HEK293T (cell line): ENCODE measurements at regions not wholly inside any gene's neighbourhood (a gene's known extent, or its start where the extent isn't known, plus 50 kb on each side); places are given as distances from the start of the nearest gene placed in this dataset.

Source experiments
- CTCF ChIA-PET: fragments of 350-600 bp; formaldehyde crosslinking; extraction: SDS; loops from one replicate; lab custom pipeline; 2021; ENCODE audit warnings: antibody characterized with exemption, inconsistent platforms; lab: Yijun Ruan, JAX
- POLR2A ChIA-PET: fragments of 350-600 bp; formaldehyde crosslinking; extraction: SDS; loops from one replicate; lab custom pipeline; 2020; ENCODE audit warnings: antibody characterized with exemption, inconsistent platforms; lab: Yijun Ruan, JAX
- DNase-seq: peaks from one replicate; pipeline ENCODE4 v3.0.0; 2012; ENCODE audit warnings: mixed read lengths; ENCODE audit errors: extremely low spot score
- ARNT ChIP-seq: fragments of 450-650 bp; IDR thresholded peaks from 2 replicates; pipeline ENCODE4 v1.6.1; 2017; ENCODE audit warnings: mild to moderate bottlenecking
- BHLHE40 ChIP-seq: fragments of 450-650 bp; IDR thresholded peaks from 2 replicates; pipeline ENCODE4 v1.6.1; 2016; ENCODE audit warnings: mild to moderate bottlenecking, moderate library complexity, borderline replicate concordance
- CTBP1 ChIP-seq: fragments of 450-650 bp; IDR thresholded peaks from 2 replicates; pipeline ENCODE4 v1.6.1; 2016; ENCODE audit warnings: borderline replicate concordance
- ELF4 ChIP-seq: fragments of 450-650 bp; IDR thresholded peaks from 2 replicates; pipeline ENCODE4 v1.6.1; 2017; ENCODE audit warnings: antibody characterized with exemption
- FOXA1 ChIP-seq: fragments of 450-650 bp; IDR thresholded peaks from 2 replicates; pipeline ENCODE4 v1.6.1; 2016; ENCODE audit warnings: mild to moderate bottlenecking
- FOXK2 ChIP-seq: fragments of 450-650 bp; IDR thresholded peaks from 2 replicates; pipeline ENCODE4 v1.6.1; 2016; ENCODE audit warnings: mild to moderate bottlenecking
- FOXM1 ChIP-seq: fragments of 450-650 bp; IDR thresholded peaks from 2 replicates; pipeline ENCODE4 v1.6.1; 2017; ENCODE audit warnings: mild to moderate bottlenecking, borderline replicate concordance
- HDGF ChIP-seq: fragments of 450-650 bp; IDR thresholded peaks from 2 replicates; pipeline ENCODE4 v1.6.1; 2017; ENCODE audit warnings: antibody characterized with exemption, borderline replicate concordance
- L3MBTL2 ChIP-seq: fragments of 450-650 bp; conservative IDR thresholded peaks from 2 replicates; pipeline ENCODE4 v1.6.1; 2016; ENCODE audit warnings: mild to moderate bottlenecking
- LEF1 ChIP-seq: fragments of 450-650 bp; IDR thresholded peaks from 2 replicates; pipeline ENCODE4 v1.6.1; 2017; ENCODE audit warnings: mild to moderate bottlenecking, borderline replicate concordance
- NFRKB ChIP-seq: fragments of 450-650 bp; IDR thresholded peaks from 2 replicates; pipeline ENCODE4 v1.6.1; 2016; ENCODE audit warnings: mild to moderate bottlenecking, moderate library complexity
- SP1 ChIP-seq: fragments of 450-650 bp; IDR thresholded peaks from 2 replicates; pipeline ENCODE4 v1.6.1; 2017
- SUZ12 ChIP-seq: fragments of 450-650 bp; IDR thresholded peaks from 2 replicates; pipeline ENCODE4 v1.6.1; 2016; ENCODE audit warnings: mild to moderate bottlenecking
- TARDBP ChIP-seq: fragments of 450-650 bp; IDR thresholded peaks from 2 replicates; pipeline ENCODE4 v1.6.1; 2016
- ZNF384 ChIP-seq: fragments of 450-650 bp; IDR thresholded peaks from 2 replicates; pipeline ENCODE4 v1.6.1; 2016
- TF ChIP-seq, protein P1 (sequence below): fragments of 450-650 bp; IDR thresholded peaks from 2 replicates; pipeline ENCODE4 v1.6.1; 2016

DNA sequence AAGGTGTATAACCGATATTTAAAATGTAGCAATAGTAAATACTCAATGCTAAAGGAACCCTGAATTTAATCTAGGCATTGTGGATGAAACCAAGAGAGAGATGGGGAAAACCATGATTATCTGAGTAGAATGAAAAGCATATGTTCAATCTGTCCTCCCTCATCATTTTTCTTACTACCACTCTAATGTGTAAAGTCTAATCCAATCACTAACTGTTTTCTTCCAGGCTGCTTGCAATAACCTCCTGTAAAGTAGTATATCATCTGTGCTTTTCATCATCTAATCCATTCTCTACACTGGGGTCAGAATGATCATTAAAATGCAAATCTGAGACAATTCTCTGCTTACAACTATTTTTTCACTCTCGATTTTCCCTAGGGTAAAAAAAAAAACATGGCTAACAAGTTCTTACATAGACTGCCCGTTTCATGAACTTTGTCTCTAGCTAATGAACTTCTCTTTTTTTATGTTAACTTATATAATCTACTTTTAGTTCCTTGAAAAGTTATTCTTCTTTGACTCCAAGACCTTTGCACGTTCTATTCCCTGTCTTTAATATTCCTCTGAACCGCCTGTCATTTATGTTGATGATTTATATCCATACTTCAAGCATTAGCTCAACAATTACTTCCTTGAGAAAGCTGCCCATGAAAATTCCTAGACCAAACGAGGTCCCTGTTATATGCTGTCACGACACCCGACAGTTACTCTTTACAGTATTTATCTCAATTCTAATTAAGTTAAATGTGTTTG, 94.7 kb upstream of the SLC8A1 start:
- ChIA-PET CTCF (no interaction called here), POLR2A (interaction anchor here (0.9 kb wide), 1 partner anchor 10 kb away, joined by 3 read pairs; no protein-coding TSS in a partner anchor)
- TF ChIP-seq HDGF, result no peak
- no peak for TF ChIP-seq FOXM1
- TF ChIP-seq, protein P1, sequence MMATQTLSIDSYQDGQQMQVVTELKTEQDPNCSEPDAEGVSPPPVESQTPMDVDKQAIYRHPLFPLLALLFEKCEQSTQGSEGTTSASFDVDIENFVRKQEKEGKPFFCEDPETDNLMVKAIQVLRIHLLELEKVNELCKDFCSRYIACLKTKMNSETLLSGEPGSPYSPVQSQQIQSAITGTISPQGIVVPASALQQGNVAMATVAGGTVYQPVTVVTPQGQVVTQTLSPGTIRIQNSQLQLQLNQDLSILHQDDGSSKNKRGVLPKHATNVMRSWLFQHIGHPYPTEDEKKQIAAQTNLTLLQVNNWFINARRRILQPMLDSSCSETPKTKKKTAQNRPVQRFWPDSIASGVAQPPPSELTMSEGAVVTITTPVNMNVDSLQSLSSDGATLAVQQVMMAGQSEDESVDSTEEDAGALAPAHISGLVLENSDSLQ, result peak; percentile 80
- no peak for TF ChIP-seq LEF1
- no peak for TF ChIP-seq SUZ12
- TF ChIP-seq L3MBTL2, result no peak
- no peak for DNase-seq

DNA sequence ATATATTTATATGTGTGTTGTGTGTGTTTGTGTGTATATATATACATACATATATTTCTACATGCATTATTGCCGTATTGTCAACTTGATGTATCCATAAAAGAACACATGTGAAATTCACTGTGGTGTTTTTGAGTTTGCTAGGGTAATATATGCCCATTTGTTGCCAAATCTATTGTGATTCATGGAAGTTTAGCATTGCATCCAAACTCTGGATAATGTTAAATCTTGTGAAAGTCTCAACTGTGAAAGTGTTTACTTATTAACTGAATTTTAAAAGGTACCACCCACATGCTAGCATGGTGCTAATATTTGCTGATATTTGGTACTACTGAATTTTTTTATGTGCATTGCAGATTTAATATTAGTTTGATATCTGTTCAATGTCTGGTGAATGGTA, 96.6 kb upstream of the SLC8A1 start:
- POLR2A ChIA-PET, result no interaction called here
- TF ChIP-seq ZNF384 (no peak), ARNT (no peak), SUZ12 (no peak), FOXM1 (no peak), L3MBTL2 (no peak), FOXK2 (no peak), BHLHE40 (no peak)
- TF ChIP-seq, protein P1, result no peak
- CTCF ChIA-PET, result no interaction called here
- no peak for DNase-seq

DNA sequence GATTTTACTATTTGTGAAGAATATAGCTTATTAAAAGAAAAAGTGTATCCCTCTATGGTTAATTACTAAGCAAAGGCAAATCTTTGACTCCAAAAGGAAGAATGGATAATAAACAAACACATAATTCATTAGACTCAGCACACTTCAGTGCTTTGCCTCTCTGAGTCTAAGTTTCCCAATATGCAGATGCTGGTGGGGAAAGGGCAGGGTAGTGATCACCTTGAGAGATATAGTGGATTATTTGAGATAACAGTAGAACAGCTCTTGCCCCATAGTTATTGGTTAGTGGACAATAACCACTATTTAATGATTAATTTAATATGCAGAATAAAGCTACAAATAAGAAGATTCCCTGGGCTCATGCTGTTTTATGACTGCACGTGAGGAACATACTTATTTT, 98.2 kb upstream of the SLC8A1 start:
- ChIA-PET POLR2A (no interaction called here), CTCF (interaction anchor here (0.6 kb wide), 1 partner anchor 115 kb away, joined by 3 read pairs; no protein-coding TSS in a partner anchor)
- DNase-seq, result no peak
- no peak for TF ChIP-seq TARDBP
- TF ChIP-seq L3MBTL2, result no peak
- no peak for TF ChIP-seq LEF1
- TF ChIP-seq CTBP1, result no peak
- TF ChIP-seq SP1, result no peak
- no peak for TF ChIP-seq HDGF
- TF ChIP-seq FOXA1, result no peak
- TF ChIP-seq FOXM1, result no peak
- TF ChIP-seq BHLHE40, result no peak
- TF ChIP-seq ZNF384, result no peak
- TF ChIP-seq NFRKB, result no peak
- no peak for TF ChIP-seq ARNT
- TF ChIP-seq, protein P1, result no peak
- TF ChIP-seq SUZ12, result no peak
- no peak for TF ChIP-seq ELF4
- TF ChIP-seq FOXK2, result no peak

DNA sequence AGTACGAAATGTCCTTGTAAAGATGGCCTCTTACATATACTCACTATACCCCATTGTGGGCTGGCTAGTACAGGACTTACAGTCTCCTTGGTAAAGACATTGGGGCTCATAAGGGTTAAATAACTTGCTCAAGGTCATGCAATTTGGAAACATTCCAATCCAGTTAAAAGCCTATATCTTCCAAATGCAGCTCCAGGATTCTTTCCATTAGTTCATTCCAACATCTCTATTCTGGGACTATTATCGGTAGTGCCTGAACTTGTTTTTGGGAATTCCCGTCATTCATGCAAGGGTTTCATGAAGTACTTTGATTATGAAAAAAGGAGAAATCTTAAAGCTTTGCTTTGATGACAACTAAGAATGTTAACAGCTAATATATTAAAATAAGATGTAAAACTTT, 99.2 kb upstream of the SLC8A1 start:
- ChIA-PET POLR2A (no interaction called here), CTCF (no interaction called here)

DNA sequence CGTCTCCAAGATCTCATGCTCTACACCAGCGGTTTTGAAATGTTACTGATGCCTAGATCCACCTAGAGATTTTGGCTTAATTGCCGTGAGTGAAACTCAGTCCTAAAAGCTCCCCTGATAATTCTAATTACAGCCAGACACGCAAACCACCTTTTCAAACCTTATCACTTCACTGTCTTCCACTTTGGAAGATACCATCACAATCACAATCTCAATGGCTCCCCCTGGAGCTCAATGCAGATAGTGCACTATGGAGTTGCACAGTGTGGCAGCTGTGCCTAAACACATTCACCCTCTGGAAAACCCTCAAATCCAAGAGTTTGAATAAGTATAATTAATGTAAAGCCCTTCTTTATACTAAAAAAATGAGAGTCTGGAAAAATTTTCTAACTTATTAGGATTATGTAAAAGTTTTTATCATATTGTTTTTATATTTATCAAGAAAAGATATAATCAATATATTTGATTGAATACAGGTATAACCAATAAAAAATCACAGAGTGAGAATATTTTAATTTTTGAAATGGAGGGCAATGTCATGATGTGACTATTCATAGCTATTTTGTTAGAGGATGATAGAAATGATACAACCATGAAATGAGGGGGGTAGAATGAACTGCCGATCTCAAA, 102.9 kb upstream of the SLC8A1 start:
- POLR2A ChIA-PET, result no interaction called here
- peak; percentile 48 for DNase-seq
- no peak for TF ChIP-seq TARDBP
- TF ChIP-seq, protein P1, result no peak
- no peak for TF ChIP-seq HDGF
- TF ChIP-seq ZNF384, result no peak
- 0 out of 2 replicates have a peak, but pooled peaks have one; percentile 58 for TF ChIP-seq ARNT
- TF ChIP-seq LEF1, result no peak
- CTCF ChIA-PET, result interaction anchor here (0.6 to 2.4 kb wide), 12 partner anchors 15 to 641 kb away, joined by 3 to 11 read pairs (median 4); partner anchors contain the start of gene SLC8A1

More for the DNA sequence above, 99.2 kb upstream of the SLC8A1 start:
- no peak for DNase-seq
- TF ChIP-seq FOXM1, result no peak
- TF ChIP-seq FOXA1, result no peak
- TF ChIP-seq BHLHE40, result no peak
- TF ChIP-seq HDGF, result no peak
- TF ChIP-seq ZNF384, result no peak
- TF ChIP-seq TARDBP, result no peak
- no peak for TF ChIP-seq ARNT
- no peak for TF ChIP-seq NFRKB
- TF ChIP-seq L3MBTL2, result no peak
- TF ChIP-seq LEF1, result no peak

DNA sequence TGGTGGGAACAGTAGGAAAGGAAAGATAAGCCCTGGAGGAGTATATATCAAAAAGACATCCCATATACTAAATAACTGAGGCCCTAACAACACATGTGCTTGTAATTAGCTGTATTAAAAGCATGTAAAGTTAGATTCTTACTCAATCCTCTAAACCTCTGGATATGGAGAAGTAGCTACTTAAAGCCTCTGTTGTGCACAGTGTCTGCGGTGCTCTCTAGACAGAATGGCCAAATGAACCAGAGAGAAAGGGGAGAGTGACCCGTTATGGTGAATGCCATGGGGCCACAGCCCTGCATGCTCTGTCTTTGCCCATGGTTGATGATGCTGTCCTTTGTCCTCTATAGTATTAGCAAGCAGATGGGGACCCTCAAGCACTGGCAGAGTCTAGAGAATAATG, 104.4 kb upstream of the SLC8A1 start:
- no peak for DNase-seq
- ChIA-PET CTCF (interaction anchor here (0.7 to 2.4 kb wide), 4 partner anchors 47 to 642 kb away, joined by 4 to 11 read pairs (median 4); no protein-coding TSS in a partner anchor), POLR2A (interaction anchor here (1.4 kb wide), 1 partner anchor 9 kb away, joined by 3 read pairs; no protein-coding TSS in a partner anchor)
- TF ChIP-seq NFRKB (no peak), FOXA1 (no peak), CTBP1 (no peak), SP1 (no peak), FOXK2 (no peak), L3MBTL2 (no peak), SUZ12 (no peak), ARNT (no peak), LEF1 (no peak), HDGF (no peak), TARDBP (no peak), ELF4 (no peak), FOXM1 (no peak), ZNF384 (no peak), BHLHE40 (no peak)
- TF ChIP-seq, protein P1, result no peak
